Nephron progenitor cell (in vitro differentiated cells): ENCODE measurements at regions not wholly inside any gene's neighbourhood (a gene's known extent, or its start where the extent isn't known, plus 50 kb on each side); places are given as distances from the start of the nearest gene placed in this dataset.

Experiments used
- DNase-seq: peaks from one replicate; pipeline ENCODE4 v3.0.0; 2021
- H3K27ac Mint-ChIP-seq: 2 replicates; pipeline ENCODE4 v1.8.0; 2021; ENCODE audit warnings: mild to moderate bottlenecking, moderate library complexity, mixed read lengths
- H3K27me3 Mint-ChIP-seq: 2 replicates; pipeline ENCODE4 v1.8.0; 2021; ENCODE audit warnings: mild to moderate bottlenecking, low read depth, mixed read lengths; ENCODE audit not compliant: poor library complexity
- H3K36me3 Mint-ChIP-seq: 2 replicates; pipeline ENCODE4 v1.8.0; 2021; ENCODE audit warnings: low read depth, mixed read lengths
- H3K4me1 Mint-ChIP-seq: 2 replicates; pipeline ENCODE4 v1.8.0; 2021; ENCODE audit warnings: mixed read lengths
- H3K4me3 Mint-ChIP-seq: 2 replicates; pipeline ENCODE4 v1.8.0; 2021; ENCODE audit warnings: mild to moderate bottlenecking, moderate library complexity, mixed read lengths
- H3K9me3 Mint-ChIP-seq: 2 replicates; pipeline ENCODE4 v1.8.0; 2021; ENCODE audit warnings: mild to moderate bottlenecking, moderate library complexity, mixed read lengths
- CTCF ChIP-seq: fragments of 200-600 bp; sonication (generic); IDR thresholded peaks from 2 replicates; pipeline ENCODE4 v1.5.0; 2021; ENCODE audit warnings: antibody characterized with exemption

GRCh38 chr18:72104851-72105250, 439.3 kb downstream of the CBLN2 start:
- no peak for TF ChIP-seq CTCF
- Mint-ChIP-seq H3K4me1 (no peaks in the 10 kb centered on the region), H3K4me3 (no peak overlapping the region), H3K27me3 (peaks cover 3% of the 10 kb centered on the region), H3K9me3 (no peaks in the 10 kb centered on the region), H3K27ac (no peak overlapping the region), H3K36me3 (no peaks in the 10 kb centered on the region)
- DNase-seq: no peak

- H3K4me1 Mint-ChIP-seq: no peaks in the 10 kb centered on the region
- H3K27me3 Mint-ChIP-seq: peaks cover 3% of the 10 kb centered on the region
- H3K4me3 Mint-ChIP-seq: no peak overlapping the region
- H3K27ac Mint-ChIP-seq: no peak overlapping the region
- H3K9me3 Mint-ChIP-seq: peaks cover 4% of the 10 kb centered on the region
- DNase-seq: no peak
- H3K36me3 Mint-ChIP-seq: no peaks in the 10 kb centered on the region
- TF ChIP-seq CTCF: no peak
These were observed 441.7 kb downstream of the CBLN2 start for GRCh38 chr18:72102412-72102811.

- TF ChIP-seq CTCF: no peak
- Mint-ChIP-seq H3K27me3 (peaks cover 3% of the 10 kb centered on the region), H3K4me3 (no peak overlapping the region), H3K4me1 (no peaks in the 10 kb centered on the region), H3K27ac (no peak overlapping the region), H3K9me3 (peaks cover 4% of the 10 kb centered on the region), H3K36me3 (no peaks in the 10 kb centered on the region)
- no peak for DNase-seq
These were observed 443.6 kb downstream of the CBLN2 start for GRCh38 chr18:72100465-72101004.

- Mint-ChIP-seq H3K9me3 (no peaks in the 10 kb centered on the region), H3K4me1 (no peaks in the 10 kb centered on the region), H3K4me3 (no peak overlapping the region), H3K27ac (no peak overlapping the region), H3K27me3 (no peaks in the 10 kb centered on the region), H3K36me3 (no peaks in the 10 kb centered on the region)
- no peak for TF ChIP-seq CTCF
- no peak for DNase-seq
These were observed 452.8 kb downstream of the CBLN2 start for GRCh38 chr18:72091369-72091768.

GRCh38 chr18:72089432-72089831, 454.7 kb downstream of the CBLN2 start:
- Mint-ChIP-seq H3K9me3 (no peaks in the 10 kb centered on the region), H3K27me3 (no peaks in the 10 kb centered on the region), H3K4me1 (no peaks in the 10 kb centered on the region), H3K36me3 (no peaks in the 10 kb centered on the region), H3K27ac (no peak overlapping the region), H3K4me3 (no peak overlapping the region)
- no peak for DNase-seq
- no peak for TF ChIP-seq CTCF

GRCh38 chr18:72086421-72086820, 457.7 kb downstream of the CBLN2 start:
- TF ChIP-seq CTCF: peak; percentile 49
- Mint-ChIP-seq H3K4me1 (no peaks in the 10 kb centered on the region), H3K9me3 (peaks cover 3% of the 10 kb centered on the region), H3K36me3 (no peaks in the 10 kb centered on the region), H3K27me3 (no peaks in the 10 kb centered on the region), H3K27ac (no peak overlapping the region), H3K4me3 (no peak overlapping the region)
- no peak for DNase-seq
